ENCODE measurements at regions not wholly inside any gene's neighbourhood (a gene's known extent, or its start where the extent isn't known, plus 50 kb on each side); places are given as distances from the start of the nearest gene placed in this dataset.
"Not testable (repeated sequence)": the region's sequence is repeated elsewhere in the genome, so short reads cannot be mapped to it uniquely, and the experiment has no call there.

DNA sequence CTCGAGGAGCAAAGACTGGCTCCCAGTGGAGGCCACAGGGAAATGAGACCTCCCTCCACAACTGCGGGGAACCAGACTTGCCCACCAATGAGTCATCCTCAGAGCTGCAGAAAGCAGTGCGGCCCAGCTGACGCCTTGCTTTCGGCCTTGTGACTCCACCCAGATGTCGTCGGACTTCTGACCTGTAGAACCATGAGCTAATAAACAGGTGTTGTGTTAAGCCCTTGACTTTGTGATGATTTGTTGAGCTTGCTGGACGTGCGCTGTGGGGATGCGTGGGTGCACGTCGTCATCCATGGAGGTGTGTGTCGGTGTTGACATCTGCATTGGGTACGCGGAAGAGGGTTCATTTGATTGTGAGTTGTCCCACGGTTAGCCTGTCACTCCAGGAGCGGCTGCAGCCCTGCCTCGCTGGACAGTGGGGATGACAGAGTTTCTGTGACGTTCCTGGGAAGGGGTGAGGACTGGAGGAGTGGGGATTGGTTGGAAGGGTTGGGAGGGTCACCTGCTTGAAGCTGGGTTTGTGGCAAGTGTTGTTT lies 154.1 kb downstream of the SH3BP4 start:
- DNase-seq (ENCODE audit: extremely low read depth in 1 of 2, low read depth in 1 of 2) = no peak

DNA sequence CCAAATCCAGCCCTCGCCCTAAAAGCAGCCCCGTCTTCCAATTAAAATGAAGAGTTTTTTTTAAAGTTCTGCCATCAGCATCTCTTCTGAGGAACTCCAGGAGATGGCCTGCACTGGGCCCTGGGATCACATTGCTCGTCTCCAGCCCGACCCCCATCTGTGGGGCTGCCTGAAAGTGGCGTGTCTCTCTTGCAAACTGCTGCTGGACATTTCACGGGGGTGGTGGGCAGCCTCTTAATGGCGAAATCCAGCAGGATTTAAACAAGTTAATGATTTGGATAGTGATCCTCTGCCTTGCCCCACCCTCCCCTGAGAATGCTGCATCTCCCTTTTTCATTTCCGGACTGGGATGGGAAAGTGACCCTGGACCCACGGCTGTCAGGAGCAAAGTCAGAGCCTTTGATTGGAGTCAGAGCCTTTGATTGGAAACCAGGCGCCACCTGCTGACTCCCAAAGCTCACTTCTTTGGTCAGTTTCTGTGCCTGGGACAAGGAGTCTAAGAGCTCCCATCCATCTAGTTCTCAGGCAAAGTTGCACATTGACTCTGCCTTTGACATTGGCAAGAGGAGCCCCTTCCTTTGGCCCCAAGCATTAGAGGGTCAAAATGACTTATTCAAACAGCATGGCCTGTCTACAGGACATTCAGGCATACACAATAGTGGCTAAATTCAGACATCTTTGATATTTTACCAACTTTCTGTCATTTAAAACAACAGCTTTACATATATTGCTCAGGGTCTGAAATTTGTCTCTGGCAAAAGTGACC lies 155.2 kb downstream of the SH3BP4 start:
- DNase-seq (ENCODE audit: extremely low read depth in 1 of 2, low read depth in 1 of 2) = no peak

DNA sequence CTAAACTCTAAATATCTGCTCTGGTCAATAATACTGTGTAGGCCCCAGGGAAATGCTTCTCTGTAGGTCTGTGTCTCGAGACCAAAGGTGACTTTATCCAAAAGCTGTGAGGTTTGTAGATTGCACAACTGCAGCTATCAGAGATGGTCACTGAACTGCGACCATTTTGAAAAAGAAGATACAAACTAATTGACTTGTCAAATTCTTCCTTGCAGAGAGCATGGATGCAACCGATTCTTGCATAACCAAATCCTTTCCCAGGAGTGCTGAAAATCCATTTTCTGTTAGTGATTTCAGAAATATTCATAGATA lies 155.8 kb downstream of the SH3BP4 start:
- no peak for DNase-seq (ENCODE audit: extremely low read depth in 1 of 2, low read depth in 1 of 2)

DNA sequence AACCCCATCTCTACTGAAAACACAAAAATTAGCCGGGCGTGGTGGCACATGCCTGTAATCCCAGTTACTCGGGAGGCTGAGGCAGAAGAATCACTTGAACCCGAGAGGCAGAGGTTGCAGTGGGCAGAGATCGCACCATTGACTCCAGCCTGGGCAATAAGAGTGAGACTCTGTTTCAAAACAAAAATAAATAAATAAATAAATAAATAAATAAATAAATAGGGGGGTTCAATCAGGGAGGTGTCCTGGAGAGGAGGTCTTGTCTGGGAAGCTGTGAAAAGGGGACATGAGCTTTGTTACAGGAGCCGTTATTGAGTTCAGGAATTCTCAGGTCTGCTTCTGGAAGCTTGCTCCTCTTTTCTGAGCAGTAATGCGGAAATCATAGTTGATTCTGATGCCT lies 157.7 kb downstream of the SH3BP4 start:
- not testable (repeated sequence) for DNase-seq (ENCODE audit: extremely low read depth in 1 of 2, low read depth in 1 of 2)

DNA sequence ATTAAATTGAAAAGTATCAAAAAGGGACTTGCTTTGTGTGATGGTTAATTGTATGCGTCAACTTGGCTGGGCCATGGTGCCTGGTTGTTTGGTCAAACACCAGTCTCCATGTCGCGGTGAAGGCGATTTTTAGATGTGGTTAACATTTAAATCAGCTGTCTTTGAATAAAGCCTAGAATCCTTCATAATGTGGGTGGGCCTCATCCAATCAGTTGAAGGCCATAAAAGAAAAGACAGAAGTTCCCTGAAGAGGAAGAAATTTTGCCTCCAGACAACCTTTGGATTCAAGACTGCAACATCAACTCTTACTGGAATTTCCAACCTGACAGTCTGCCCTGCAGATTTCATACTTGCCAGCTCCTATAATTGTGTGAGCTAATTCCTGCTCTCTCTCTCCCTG lies 160.5 kb downstream of the SH3BP4 start:
- no peak for DNase-seq (ENCODE audit: extremely low read depth in 1 of 2, low read depth in 1 of 2)

DNA sequence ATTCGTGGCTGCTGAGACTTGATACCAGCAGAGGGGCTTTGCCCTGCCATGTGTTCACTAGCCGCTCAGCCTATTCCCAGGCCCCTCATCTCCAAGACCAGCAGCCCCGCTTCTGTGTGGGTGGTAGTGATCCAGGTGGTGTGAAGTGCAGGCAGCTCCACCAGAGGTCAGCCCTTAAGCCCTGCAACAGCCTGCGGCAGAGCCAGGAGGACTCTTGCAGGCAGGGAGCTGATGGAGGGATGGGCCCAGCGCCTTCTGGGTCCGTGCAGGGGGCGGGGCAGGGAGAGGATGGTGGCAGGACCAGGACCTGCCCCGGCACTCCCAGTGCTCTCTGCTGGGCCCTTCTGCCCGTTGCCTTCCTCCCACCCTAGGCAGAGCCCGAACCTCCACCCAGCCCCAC lies 162.0 kb downstream of the SH3BP4 start:
- DNase-seq (ENCODE audit: extremely low read depth in 1 of 2, low read depth in 1 of 2) = no peak

DNA sequence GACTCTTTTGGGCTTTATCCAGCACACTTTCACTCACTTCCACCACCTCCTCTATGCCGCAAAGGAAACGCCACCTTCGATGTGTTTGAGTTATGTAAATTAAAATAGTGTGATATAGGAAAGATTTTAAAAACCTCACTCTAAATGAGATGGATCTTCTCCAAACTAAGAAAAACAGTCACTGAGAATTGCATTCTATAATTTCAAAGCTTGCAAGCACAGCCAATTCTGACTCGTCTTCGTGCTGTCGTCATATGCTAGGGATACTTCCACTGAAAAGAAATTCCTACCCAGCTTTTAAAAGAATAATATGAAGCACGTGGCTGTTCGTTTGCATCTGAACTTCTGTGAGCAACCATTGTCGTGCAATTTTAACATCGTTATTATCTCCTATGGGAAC lies 162.5 kb downstream of the SH3BP4 start:
- no peak for DNase-seq (ENCODE audit: extremely low read depth in 1 of 2, low read depth in 1 of 2)

DNA sequence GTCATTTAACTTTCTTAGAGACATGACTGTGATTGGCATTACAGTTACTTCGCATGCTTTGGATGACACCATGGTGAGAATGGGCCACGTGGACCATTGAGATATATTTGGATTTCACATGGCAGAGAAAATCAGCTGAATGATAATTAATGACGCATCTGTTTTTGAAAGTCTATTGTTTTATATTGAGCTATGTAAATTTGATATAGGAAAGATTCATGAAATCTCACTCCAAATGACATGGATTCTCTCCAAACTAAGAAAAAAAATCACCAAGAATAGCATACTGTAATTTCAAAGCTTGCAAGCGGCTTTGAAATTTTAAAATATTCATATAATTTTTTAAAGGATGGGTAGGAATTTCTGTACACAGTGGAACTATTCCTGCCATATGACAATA lies 163.7 kb downstream of the SH3BP4 start:
- no peak for DNase-seq (ENCODE audit: extremely low read depth in 1 of 2, low read depth in 1 of 2)

DNA sequence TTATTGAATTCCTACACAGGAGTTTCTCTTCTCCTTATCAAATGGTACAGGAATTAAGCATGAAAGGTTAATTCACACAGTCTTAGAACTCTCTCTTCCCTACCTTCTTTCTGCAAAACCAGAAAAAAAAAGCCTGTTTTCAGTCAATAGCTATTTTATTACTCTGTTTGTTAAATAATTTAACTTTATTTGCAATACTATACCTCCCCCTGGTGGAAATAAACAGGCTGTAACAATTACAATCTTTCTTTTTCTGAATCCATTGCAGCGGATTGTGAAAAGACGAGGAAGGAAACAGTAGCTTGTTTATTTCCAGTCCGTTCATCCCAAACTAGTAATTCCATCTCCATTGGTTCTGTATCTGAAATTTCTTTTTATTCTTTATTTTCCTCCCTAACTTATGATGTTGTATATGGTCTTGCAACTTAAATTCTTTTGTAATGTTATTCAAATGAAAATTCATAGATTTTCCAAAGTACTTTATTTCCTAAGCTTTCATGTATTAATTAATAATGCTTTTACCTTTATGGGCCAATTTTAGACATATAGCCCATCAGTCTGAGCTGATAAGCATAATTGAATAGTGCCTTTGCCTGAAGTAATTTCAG lies 165.2 kb downstream of the SH3BP4 start:
- no peak for DNase-seq (ENCODE audit: extremely low read depth in 1 of 2, low read depth in 1 of 2)

DNA sequence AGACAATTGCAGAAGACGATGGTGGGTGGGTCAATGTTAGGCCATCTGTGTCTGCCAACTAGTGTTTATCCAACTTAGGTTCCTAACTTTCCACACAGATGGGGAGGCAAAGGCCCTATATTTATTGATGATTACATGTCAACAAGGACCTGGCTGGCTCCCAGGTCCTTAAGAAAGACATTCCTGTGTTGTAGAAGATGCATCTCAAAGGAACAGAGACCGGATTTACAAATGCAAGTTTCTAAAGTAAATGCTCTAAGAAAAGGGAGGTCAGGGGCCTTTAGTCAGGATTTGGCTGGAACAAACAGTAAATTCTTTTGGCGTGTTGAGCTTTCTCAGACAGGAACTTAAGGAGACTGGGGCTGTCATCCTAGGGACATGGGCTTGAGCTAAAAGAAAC lies 175.0 kb downstream of the SH3BP4 start:
- no peak for DNase-seq (ENCODE audit: extremely low read depth in 1 of 2, low read depth in 1 of 2)

DNA sequence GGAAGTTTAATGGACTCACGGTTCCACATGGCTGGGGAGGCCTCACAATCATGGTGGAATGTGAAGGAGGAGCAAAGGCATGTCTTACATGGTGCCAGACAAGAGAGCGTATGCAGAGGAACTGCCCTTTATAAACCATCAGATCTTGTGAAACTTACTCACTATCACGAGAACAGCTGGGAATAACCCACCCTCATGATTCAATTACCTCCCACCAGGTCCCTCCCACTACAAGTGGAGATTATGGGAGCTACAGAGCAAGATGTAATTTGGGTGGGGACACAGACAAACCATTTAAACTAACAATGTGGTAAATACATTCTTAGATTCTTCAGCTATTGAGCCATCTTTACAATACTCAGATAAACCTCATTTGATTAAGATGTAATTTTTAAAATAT lies 176.1 kb downstream of the SH3BP4 start:
- no peak for DNase-seq (ENCODE audit: extremely low read depth in 1 of 2, low read depth in 1 of 2)

DNA sequence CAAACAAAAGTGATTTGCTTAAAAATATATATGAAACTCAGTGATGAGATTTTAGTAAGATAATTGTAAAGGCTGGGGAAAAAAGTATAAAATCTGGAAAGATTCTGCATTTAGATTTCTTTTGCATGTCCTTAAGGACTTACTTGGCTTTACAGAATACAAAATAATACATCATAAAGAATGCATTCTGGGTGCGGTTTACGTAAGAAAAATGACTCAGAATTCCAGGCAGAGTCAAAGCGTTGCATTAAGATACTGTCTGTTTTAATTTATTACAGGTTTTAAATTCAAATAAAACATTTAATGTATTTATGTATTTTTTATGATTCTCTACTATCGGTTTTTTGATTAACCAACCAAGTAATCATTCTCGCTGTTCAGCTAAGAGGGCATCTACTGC lies 178.0 kb downstream of the SH3BP4 start:
- DNase-seq (ENCODE audit: extremely low read depth in 1 of 2, low read depth in 1 of 2) = no peak

DNA sequence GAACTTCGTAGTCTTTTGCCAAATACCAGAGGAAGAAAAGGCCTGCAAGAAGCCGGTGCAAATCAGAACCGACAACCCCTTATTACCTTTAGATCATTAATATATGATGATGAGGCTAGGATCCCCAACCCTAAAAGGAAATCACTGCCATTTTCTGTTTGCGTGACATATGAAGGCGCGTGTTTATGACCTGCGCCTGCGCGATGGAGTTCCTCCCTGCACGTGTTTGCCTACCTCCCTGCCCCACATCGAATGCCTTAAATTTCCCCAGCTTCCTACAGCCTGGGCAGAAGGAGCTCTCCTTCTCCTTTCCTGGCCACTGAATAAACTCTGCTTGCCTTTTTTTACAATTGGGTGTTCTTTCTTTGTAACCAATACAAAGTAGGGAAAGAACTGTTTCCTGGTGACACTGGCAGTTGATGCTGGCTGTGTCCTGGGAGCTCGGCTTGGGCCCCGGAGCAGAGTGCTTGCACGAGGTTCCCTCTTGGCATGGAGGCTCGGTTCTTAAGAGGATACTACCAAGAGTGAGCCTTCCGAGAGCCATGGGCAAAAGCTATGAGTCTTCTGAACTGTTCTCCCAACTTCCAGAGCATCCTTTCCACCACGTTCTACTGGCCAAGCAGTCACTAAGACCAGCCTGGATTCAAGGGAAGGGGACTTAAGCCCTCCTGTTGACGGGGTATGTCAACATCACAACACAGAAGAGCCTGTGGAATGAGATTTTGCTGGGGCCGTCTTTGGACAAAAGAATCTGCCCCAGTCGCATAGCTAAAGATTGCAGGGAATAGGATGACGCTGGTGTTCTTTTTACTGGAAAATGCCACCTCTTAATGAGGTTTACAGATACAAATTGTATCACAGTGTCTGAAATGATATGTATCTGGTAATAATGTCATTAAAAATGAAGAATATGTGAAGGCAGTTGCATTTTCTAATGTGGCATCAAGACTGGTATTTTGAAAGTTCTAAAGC lies 179.8 kb downstream of the SH3BP4 start:
- DNase-seq (ENCODE audit: extremely low read depth in 1 of 2, low read depth in 1 of 2) = no peak

DNA sequence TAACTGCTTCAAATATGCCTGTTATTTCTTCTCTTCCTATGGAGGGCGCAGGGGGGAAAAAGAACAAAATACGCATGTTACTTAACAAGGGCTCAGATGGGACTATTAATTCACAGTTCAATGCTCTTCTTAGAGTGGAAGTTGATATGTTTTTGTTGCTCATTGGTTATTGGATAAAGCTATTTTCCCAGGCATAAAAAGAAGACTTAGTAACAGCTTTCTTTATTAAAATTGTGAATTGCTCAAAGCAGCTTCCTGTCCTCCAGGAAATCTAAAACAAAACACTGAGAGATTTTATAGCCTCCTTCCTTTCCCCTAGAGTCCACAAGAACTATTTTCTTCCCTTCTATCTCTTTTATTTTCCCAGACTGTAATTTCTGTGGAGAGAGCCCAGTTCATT lies 180.8 kb downstream of the SH3BP4 start:
- no peak for DNase-seq (ENCODE audit: extremely low read depth in 1 of 2, low read depth in 1 of 2)

DNA sequence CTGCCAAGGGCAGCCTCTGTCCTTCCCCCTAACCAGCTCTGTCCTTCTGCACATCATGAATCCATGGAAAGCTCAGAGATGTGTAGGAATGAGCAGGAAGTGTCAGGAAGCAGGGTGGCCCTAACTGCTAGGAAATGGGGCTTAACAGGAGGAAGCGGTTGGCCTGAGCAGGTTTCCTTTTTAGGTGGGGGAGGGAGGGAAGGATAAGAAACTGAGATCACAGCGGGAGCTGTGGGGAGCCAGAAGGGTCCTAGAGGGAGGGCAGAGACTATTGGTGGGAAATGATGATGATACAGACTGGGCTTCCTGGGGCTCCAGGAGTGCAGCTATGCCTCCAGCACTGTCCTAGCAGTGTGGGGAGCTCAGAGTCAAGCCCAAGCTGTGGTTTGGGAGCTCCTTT lies 182.0 kb downstream of the SH3BP4 start:
- no peak for DNase-seq (ENCODE audit: extremely low read depth in 1 of 2, low read depth in 1 of 2)

DNA sequence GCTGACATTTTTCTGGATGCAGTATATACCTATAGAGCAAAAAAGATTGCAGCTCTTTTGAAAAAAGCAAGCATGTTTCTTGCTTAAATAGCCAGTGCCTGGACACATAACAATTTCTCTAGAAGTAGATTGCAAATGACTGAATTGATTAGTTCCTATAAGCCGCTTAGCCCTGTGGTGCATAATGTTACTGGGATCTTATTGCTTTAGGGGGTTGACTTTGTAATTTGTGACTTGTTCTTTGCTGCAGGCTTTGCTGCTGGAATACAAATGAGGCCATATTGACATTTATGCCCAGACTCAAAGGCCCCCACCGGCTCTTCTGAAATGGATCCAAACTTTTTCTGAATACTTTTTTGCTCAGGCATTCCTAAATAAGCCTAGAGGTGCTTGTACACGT lies 182.6 kb downstream of the SH3BP4 start:
- no peak for DNase-seq (ENCODE audit: extremely low read depth in 1 of 2, low read depth in 1 of 2)

DNA sequence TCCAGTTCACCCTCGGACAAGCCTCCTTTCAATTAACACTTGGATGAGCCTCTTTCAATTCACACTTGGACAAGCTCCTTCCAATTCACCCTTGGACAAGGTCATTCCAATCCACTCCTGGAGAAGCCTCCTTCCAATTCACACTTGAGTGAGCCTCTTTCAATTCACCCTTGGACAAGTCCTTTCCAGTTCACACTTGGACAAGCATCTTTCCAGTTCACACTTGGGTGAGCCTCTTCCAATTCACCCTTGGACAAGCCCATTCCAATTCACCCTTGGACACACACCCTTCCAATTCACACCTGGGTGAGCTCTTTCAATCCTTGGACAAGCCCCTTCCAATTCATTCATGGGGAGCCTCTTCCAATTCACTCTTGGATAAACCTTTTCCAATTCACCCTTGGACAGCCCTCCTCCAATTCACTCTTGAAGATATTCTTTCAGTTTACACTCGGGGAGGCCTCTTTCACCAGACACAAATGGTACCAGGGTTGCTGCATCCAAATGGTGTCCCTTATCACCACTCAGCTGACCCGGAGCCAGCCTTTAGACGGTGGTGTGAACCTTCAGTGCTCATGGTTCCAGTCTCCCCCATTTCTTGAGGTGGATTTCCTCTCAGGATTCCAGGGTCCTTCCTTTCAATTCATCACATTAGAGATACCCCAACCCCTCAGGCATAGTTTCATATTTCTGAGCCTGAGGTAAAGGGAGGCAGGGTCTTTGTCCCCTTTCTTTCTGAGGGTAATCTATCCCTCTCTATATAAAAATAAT lies 183.6 kb downstream of the SH3BP4 start:
- no peak for DNase-seq (ENCODE audit: extremely low read depth in 1 of 2, low read depth in 1 of 2)

DNA sequence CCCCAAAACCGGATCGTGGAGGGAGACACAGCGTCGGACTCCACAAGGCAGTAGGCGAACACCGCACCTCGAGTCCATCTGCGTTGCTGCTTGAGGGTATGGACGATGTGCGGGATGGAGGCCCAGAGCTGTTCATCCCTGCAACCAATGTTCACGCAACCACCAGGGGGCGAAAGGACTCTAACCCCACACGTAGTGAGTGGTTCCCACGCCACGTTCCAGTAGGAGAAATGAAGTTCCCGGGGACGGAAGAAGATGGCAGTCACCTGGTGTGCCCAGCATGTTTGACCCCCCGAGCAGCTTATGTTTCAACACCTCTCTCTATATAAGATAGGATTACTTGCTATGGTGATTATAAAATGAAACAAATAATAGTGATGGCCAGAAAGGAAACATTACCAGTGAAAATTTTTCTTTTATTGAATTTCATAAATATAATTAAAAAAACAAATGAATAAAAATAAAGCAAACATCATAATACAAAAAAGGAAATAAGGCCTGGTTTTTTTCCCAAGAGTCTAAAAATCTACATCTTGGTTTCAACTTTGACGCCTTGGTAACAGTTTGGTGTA lies 184.3 kb downstream of the SH3BP4 start:
- DNase-seq (ENCODE audit: extremely low read depth in 1 of 2, low read depth in 1 of 2) = peak in 1 of 2 donors; percentile 29

DNA sequence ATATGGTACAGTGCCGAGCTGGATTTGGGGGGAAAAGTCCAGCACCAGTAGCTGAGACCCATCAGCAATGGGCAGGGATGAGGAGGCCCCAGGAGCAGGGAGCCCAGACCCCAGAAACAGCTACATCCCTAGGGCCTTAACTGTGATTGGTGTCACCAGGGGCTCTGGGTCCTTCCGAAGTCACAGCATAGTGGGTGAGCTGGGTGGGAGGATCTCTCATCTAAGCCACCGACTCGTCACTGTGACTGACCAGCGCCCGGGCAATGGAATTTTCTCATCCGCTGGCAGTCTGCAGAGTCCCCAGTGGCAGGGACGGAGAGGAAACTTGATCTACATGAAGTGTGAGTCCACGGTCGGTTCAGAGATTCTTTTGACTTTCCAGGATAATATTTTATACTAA lies 186.5 kb downstream of the SH3BP4 start:
- DNase-seq (ENCODE audit: extremely low read depth in 1 of 2, low read depth in 1 of 2) = no peak

DNA sequence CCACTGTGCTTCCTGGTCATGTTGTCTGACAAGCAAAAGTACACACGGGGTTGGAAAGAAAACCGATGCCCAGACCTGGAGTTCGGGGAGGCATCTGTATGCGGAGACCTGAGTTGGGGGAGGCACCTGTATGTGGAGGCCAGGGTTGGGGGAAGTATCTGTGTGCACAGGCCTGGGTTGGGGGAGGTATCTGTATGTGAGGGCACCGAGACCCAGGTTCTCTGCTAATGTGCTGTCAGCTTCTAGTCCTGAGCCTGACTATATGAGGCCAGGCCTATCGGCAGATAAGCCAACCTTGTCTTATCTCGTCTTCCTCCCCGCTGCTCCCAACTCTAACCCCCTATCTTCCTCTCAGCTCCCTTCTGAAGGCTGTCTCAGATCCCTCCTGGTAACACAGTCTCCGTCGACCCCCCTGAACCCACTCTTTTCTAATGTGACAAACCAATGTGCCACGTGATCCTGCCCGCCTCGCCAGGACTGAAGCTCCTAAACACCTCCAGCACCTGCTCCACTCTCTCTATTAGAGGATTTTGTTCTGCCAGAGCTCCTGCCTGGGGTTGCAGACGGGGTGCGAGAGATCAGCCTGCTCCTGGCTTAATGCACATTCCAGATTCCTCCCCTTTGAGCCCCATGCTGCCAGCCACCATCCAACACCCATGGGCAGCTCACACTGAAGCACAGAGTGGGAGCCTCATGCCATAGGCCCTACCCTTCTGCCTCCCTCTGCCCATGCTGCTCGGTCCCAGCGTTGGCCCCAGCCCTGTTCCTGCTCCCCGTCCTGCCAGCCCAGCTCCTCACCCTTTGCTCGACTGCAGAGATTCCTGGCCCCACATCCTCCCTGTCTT lies 188.4 kb downstream of the SH3BP4 start:
- DNase-seq (ENCODE audit: extremely low read depth in 1 of 2, low read depth in 1 of 2) = no peak
